Adrenal gland (tissue), 5 donors: ENCODE measurements at regions not wholly inside any gene's neighbourhood (a gene's known extent, or its start where the extent isn't known, plus 50 kb on each side); places are given as distances from the start of the nearest gene placed in this dataset.

Source experiments
- POLR2A ChIP-seq, 2 donors: fragments of 450-650 bp; IDR thresholded peaks; one replicate each; pipeline ENCODE4 v1.6.1; 2017; ENCODE audit warnings: antibody characterized with exemption in 2 of 2, mild to moderate bottlenecking in 2 of 2, moderate library complexity in 1 of 2
- TF ChIP-seq, protein P1 (sequence below), 6 experiments: fragments of 450-650 bp in 4 of 6; fragments of 200-600 bp in 2 of 6; sonication (generic) in 1 of 6; IDR thresholded peaks; 1 replicate in 5 of 6; 2 replicates in 1 of 6; pipeline versions ENCODE4 v1.5.1 to v1.8.0; 2016 to 2021; ENCODE audit warnings: antibody characterized with exemption in 6 of 6, mild to moderate bottlenecking in 2 of 6, moderate library complexity in 1 of 6
- donor health status: DM: no; HTN: no; CAD: no.

- TF ChIP-seq, protein P1, sequence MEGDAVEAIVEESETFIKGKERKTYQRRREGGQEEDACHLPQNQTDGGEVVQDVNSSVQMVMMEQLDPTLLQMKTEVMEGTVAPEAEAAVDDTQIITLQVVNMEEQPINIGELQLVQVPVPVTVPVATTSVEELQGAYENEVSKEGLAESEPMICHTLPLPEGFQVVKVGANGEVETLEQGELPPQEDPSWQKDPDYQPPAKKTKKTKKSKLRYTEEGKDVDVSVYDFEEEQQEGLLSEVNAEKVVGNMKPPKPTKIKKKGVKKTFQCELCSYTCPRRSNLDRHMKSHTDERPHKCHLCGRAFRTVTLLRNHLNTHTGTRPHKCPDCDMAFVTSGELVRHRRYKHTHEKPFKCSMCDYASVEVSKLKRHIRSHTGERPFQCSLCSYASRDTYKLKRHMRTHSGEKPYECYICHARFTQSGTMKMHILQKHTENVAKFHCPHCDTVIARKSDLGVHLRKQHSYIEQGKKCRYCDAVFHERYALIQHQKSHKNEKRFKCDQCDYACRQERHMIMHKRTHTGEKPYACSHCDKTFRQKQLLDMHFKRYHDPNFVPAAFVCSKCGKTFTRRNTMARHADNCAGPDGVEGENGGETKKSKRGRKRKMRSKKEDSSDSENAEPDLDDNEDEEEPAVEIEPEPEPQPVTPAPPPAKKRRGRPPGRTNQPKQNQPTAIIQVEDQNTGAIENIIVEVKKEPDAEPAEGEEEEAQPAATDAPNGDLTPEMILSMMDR (IDR thresholded peaks at IDR 0.05) = no peak
- no peak for TF ChIP-seq POLR2A (IDR thresholded peaks at IDR 0.05)
These were observed 95.9 kb upstream of the SPACA1 start for GRCh38 chr6:87951751-87952150.
